ENCODE measurements at regions not wholly inside any gene's neighbourhood (a gene's known extent, or its start where the extent isn't known, plus 50 kb on each side); places are given as distances from the start of the nearest gene placed in this dataset.

GRCh38 chr7:155182406-155182970 lies 112.4 kb downstream of the HTR5A start:
- no peak for DNase-seq

GRCh38 chr7:155183655-155184054 lies 113.5 kb downstream of the HTR5A start:
- DNase-seq = no peak

- no peak for DNase-seq
These were observed 112.8 kb upstream of the INSIG1 start for GRCh38 chr7:155184923-155185322.

- DNase-seq = no peak
These were observed 110.5 kb upstream of the INSIG1 start for GRCh38 chr7:155187061-155187785.

- DNase-seq = no peak
These were observed 109.3 kb upstream of the INSIG1 start for GRCh38 chr7:155188357-155188756.

GRCh38 chr7:155188821-155189581 lies 108.7 kb upstream of the INSIG1 start:
- no peak for DNase-seq

GRCh38 chr7:155189590-155189989 lies 108.1 kb upstream of the INSIG1 start:
- no peak for DNase-seq

GRCh38 chr7:155190688-155191087 lies 107.0 kb upstream of the INSIG1 start:
- peak; percentile 59 for DNase-seq

- no peak for DNase-seq
These were observed 106.5 kb upstream of the INSIG1 start for GRCh38 chr7:155191137-155191536.

GRCh38 chr7:155191901-155192478 lies 105.7 kb upstream of the INSIG1 start:
- no peak for DNase-seq

- no peak for DNase-seq
These were observed 104.6 kb upstream of the INSIG1 start for GRCh38 chr7:155192961-155193640.

GRCh38 chr7:155193716-155194115 lies 104.0 kb upstream of the INSIG1 start:
- DNase-seq = no peak

GRCh38 chr7:155194382-155195140 lies 103.1 kb upstream of the INSIG1 start:
- DNase-seq = no peak

- DNase-seq = no peak
These were observed 101.6 kb upstream of the INSIG1 start for GRCh38 chr7:155195939-155196523.

- DNase-seq = no peak
These were observed 99.3 kb upstream of the INSIG1 start for GRCh38 chr7:155198196-155198892.

GRCh38 chr7:155198901-155199845 lies 98.5 kb upstream of the INSIG1 start:
- no peak for DNase-seq

GRCh38 chr7:155201325-155202087 lies 96.2 kb upstream of the INSIG1 start:
- no peak for DNase-seq

GRCh38 chr7:155202106-155202871 lies 95.4 kb upstream of the INSIG1 start:
- DNase-seq = no peak
